Panc1 (cell line): ENCODE measurements at regions not wholly inside any gene's neighbourhood (a gene's known extent, or its start where the extent isn't known, plus 50 kb on each side); places are given as distances from the start of the nearest gene placed in this dataset.

Source experiments
- POLR2AphosphoS5 ChIP-seq: IDR thresholded peaks from 2 replicates; pipeline ENCODE4 v1.6.1; 2012; ENCODE audit warnings: mild to moderate bottlenecking, low read depth, low read length, moderate library complexity
- SIN3A ChIP-seq: IDR thresholded peaks from 2 replicates; pipeline ENCODE4 v1.6.1; 2012; ENCODE audit warnings: low read depth, mild to moderate bottlenecking, low read length, moderate library complexity, borderline replicate concordance; ENCODE audit not compliant: insufficient read depth
- TCF7L2 ChIP-seq: IDR thresholded peaks from 2 replicates; pipeline ENCODE4 v1.6.1; 2011; ENCODE audit warnings: mild to moderate bottlenecking, low read depth, low read length, inconsistent platforms

DNA sequence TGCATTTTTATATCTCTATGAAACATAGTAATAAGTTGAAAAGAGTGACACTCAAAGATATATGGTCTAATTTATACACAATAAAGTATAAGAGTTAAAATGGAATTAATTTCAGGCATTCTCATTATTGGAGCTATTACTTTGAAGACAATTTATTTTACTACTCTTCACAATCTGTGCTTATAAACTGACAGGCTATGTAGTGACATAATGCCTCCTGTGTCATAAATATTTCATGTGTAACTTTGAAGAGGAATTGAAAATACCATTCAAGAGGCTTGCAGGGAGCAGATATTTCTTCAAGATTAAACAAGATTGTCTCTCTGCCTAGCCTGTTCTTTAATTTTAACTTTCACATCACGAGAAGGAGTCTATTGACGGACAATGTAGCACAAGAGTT is 1881.5 kb upstream of the PCDH20 start:
- TF ChIP-seq POLR2AphosphoS5, result no peak
- no peak for TF ChIP-seq SIN3A
- TF ChIP-seq TCF7L2, result no peak
